Thymus (tissue), 11 donors: ENCODE measurements at regions not wholly inside any gene's neighbourhood (a gene's known extent, or its start where the extent isn't known, plus 50 kb on each side); places are given as distances from the start of the nearest gene placed in this dataset.

Source experiments
- DNase-seq, 9 donors: peaks; one replicate each; pipeline ENCODE4 v3.0.0-alpha.2; 2013; ENCODE audit warnings: low spot score in 9 of 9, low read depth in 6 of 9, missing footprints in 1 of 9
- H3K27ac ChIP-seq, 2 donors: one replicate each; pipeline ENCODE4 v1.5.1; 2013; ENCODE audit warnings: control low read depth in 1 of 2, low read depth in 1 of 2, low read length in 1 of 2, mild to moderate bottlenecking in 1 of 2, moderate library complexity in 1 of 2
- H3K27me3 ChIP-seq, 2 donors: one replicate each; pipeline ENCODE4 v1.5.1; 2013; ENCODE audit warnings: low read length in 1 of 2; ENCODE audit not compliant: control insufficient read depth in 2 of 2, insufficient read depth in 1 of 2
- H3K36me3 ChIP-seq, 2 donors: one replicate each; pipeline ENCODE4 v1.5.1; 2013; ENCODE audit warnings: low read length in 1 of 2, mild to moderate bottlenecking in 1 of 2, moderate library complexity in 1 of 2; ENCODE audit not compliant: control insufficient read depth in 2 of 2, insufficient read depth in 2 of 2
- H3K4me1 ChIP-seq, 2 donors: one replicate each; pipeline ENCODE4 v1.5.1; 2013; ENCODE audit warnings: low read length in 2 of 2; ENCODE audit not compliant: control insufficient read depth in 2 of 2, insufficient read depth in 2 of 2
- H3K4me3 ChIP-seq, 2 donors: one replicate each; pipeline ENCODE4 v1.5.1; 2013; ENCODE audit warnings: low read length in 2 of 2, control low read depth in 1 of 2, mild to moderate bottlenecking in 1 of 2
- H3K9me3 ChIP-seq, 2 donors: one replicate each; pipeline ENCODE4 v1.5.1; 2013; ENCODE audit warnings: low read length in 1 of 2, mild to moderate bottlenecking in 1 of 2; ENCODE audit not compliant: control insufficient read depth in 2 of 2, insufficient read depth in 1 of 2
- WGBS: extraction: QIAGEN DNeasy Blood & Tissue Kit; methylation state at CpG from one replicate; pipeline ENCODE4 v1.1.7; 2013; 5-methylcytosine and 5-hydroxymethylcytosine counted together
- donor health status: healthy.

GRCh38 chr4:124462954-124463828 lies 249.3 kb downstream of the ANKRD50 start:
- no peaks in the 10 kb centered on the region for H3K4me1 ChIP-seq
- no peak for DNase-seq
- H3K27ac ChIP-seq: no peak overlapping the region
- no peaks in the 10 kb centered on the region for H3K27me3 ChIP-seq
- no peaks in the 10 kb centered on the region for H3K36me3 ChIP-seq
- 98% methylated on average over 18 of the region's 18 CpGs for WGBS
- H3K4me3 ChIP-seq: no peak overlapping the region
- peaks cover 2 to 16% of the 10 kb centered on the region in 2 donors for H3K9me3 ChIP-seq

GRCh38 chr4:124464836-124465235 lies 247.7 kb downstream of the ANKRD50 start:
- Histone ChIP-seq H3K27me3 (no peaks in the 10 kb centered on the region), H3K4me3 (no peak overlapping the region), H3K36me3 (no peaks in the 10 kb centered on the region), H3K27ac (no peak overlapping the region), H3K9me3 (peaks cover 2 to 16% of the 10 kb centered on the region in 2 donors), H3K4me1 (no peaks in the 10 kb centered on the region)
- 95% methylated on average over 1 of the region's 1 CpG for WGBS
- no peak for DNase-seq

- peaks cover 0 to 8% of the 10 kb centered on the region in 2 donors for H3K9me3 ChIP-seq
- H3K27me3 ChIP-seq: no peaks in the 10 kb centered on the region
- H3K27ac ChIP-seq: no peak overlapping the region
- H3K36me3 ChIP-seq: no peaks in the 10 kb centered on the region
- no peaks in the 10 kb centered on the region for H3K4me1 ChIP-seq
- no peak overlapping the region for H3K4me3 ChIP-seq
- DNase-seq: no peak
- 96% methylated on average over 7 of the region's 7 CpGs for WGBS
Observed at GRCh38 chr4:124468360-124468759, 244.2 kb downstream of the ANKRD50 start.

- Histone ChIP-seq H3K27ac (no peak overlapping the region), H3K36me3 (no peaks in the 10 kb centered on the region), H3K27me3 (no peaks in the 10 kb centered on the region), H3K4me1 (no peaks in the 10 kb centered on the region), H3K4me3 (no peak overlapping the region), H3K9me3 (peaks cover 0 to 4% of the 10 kb centered on the region in 2 donors)
- no peak for DNase-seq
Observed at GRCh38 chr4:124469981-124470380, 242.6 kb downstream of the ANKRD50 start.

- Histone ChIP-seq H3K4me1 (no peaks in the 10 kb centered on the region), H3K27ac (no peak overlapping the region), H3K9me3 (no peaks in the 10 kb centered on the region), H3K27me3 (no peaks in the 10 kb centered on the region), H3K4me3 (no peak overlapping the region), H3K36me3 (no peaks in the 10 kb centered on the region)
- WGBS: 61% methylated on average over 1 of the region's 1 CpG
- no peak for DNase-seq
Observed at GRCh38 chr4:124478470-124478869, 234.1 kb downstream of the ANKRD50 start.

GRCh38 chr4:124480061-124480460 lies 232.5 kb downstream of the ANKRD50 start:
- WGBS: 93% methylated on average over 4 of the region's 4 CpGs

GRCh38 chr4:124481123-124481522 lies 231.4 kb downstream of the ANKRD50 start:
- no peak overlapping the region for H3K27ac ChIP-seq
- H3K9me3 ChIP-seq: no peaks in the 10 kb centered on the region
- no peak for DNase-seq
- 94% methylated on average over 3 of the region's 3 CpGs for WGBS
- no peak overlapping the region for H3K4me3 ChIP-seq
- no peaks in the 10 kb centered on the region for H3K27me3 ChIP-seq
- no peaks in the 10 kb centered on the region for H3K4me1 ChIP-seq
- H3K36me3 ChIP-seq: no peaks in the 10 kb centered on the region

More at GRCh38 chr4:124480061-124480460, 232.5 kb downstream of the ANKRD50 start:
- Histone ChIP-seq H3K27ac (no peak overlapping the region), H3K36me3 (no peaks in the 10 kb centered on the region), H3K27me3 (no peaks in the 10 kb centered on the region), H3K9me3 (no peaks in the 10 kb centered on the region), H3K4me3 (no peak overlapping the region), H3K4me1 (no peaks in the 10 kb centered on the region)
- DNase-seq: no peak

- Histone ChIP-seq H3K27me3 (no peaks in the 10 kb centered on the region), H3K4me1 (no peaks in the 10 kb centered on the region), H3K9me3 (no peaks in the 10 kb centered on the region), H3K4me3 (no peak overlapping the region), H3K27ac (no peak overlapping the region), H3K36me3 (no peaks in the 10 kb centered on the region)
- WGBS: 60% methylated on average over 6 of the region's 6 CpGs
- no peak for DNase-seq
Observed at GRCh38 chr4:124483048-124483906, 229.3 kb downstream of the ANKRD50 start.

GRCh38 chr4:124484008-124484407 lies 228.5 kb downstream of the ANKRD50 start:
- Histone ChIP-seq H3K4me1 (no peaks in the 10 kb centered on the region), H3K9me3 (no peaks in the 10 kb centered on the region), H3K36me3 (no peaks in the 10 kb centered on the region), H3K4me3 (no peak overlapping the region), H3K27me3 (no peaks in the 10 kb centered on the region), H3K27ac (no peak overlapping the region)
- DNase-seq: no peak
